ENCODE measurements at regions not wholly inside any gene's neighbourhood (a gene's known extent, or its start where the extent isn't known, plus 50 kb on each side); places are given as distances from the start of the nearest gene placed in this dataset.

- ChIA-PET POLR2A (no interaction called here), CTCF (ENCODE audit: low intra/inter-chr PET ratio) (no interaction called here)
- Histone ChIP-seq H3K9me3 (replicated peaks; ENCODE audit: control insufficient read depth, insufficient read depth, low read depth, low read length) (no peaks in the 10 kb centered on the region), H3K36me3 (ENCODE audit: control insufficient read depth, insufficient read depth, low read length) (no peaks in the 10 kb centered on the region), H3K4me1 (replicated peaks in 1 of 2; ENCODE audit: control insufficient read depth in 2 of 2, insufficient read depth in 2 of 2, low read length in 2 of 2) (no peaks in the 10 kb centered on the region; a peak in 1 of 5 replicates), H3K4me3 (no peak overlapping the region), H3K4me2 (ENCODE audit: insufficient read depth, low read length) (no peak overlapping the region), H3K9ac (ENCODE audit: insufficient read depth in 1 of 2, low read depth in 2 of 2, low read length in 2 of 2) (no peak overlapping the region), H3K27ac (ENCODE audit: extremely low read depth, low read depth, low read length) (no peak overlapping the region), H3K27me3 (ENCODE audit: control insufficient read depth in 2 of 2, insufficient read depth in 2 of 2, low read length in 2 of 2) (no peaks in the 10 kb centered on the region; a peak in 1 of 5 replicates), H3K79me2 (ENCODE audit: control insufficient read depth, insufficient read depth, low read length) (no peaks in the 10 kb centered on the region), H3K9me1 (ENCODE audit: control insufficient read depth, insufficient read depth, low read length) (no peaks in the 10 kb centered on the region), H2AFZ (ENCODE audit: low read depth, low read length) (no peak overlapping the region), H4K20me1 (replicated peaks; ENCODE audit: control insufficient read depth, insufficient read depth, low read length) (no peaks in the 10 kb centered on the region)
- intact Hi-C loops (cut with micrococcal nuclease): no loop called here
- DNase-seq (ENCODE audit: extremely low read depth in 1 of 4, low spot score in 3 of 4): no peak
- in situ Hi-C loops (cut with MboI): no loop called here
- WGBS (ENCODE audit: insufficient coverage, low coverage, missing lambda C conversion rate): 0% methylated on average over 3 of the region's 4 CpGs
- TF ChIP-seq, protein P1, sequence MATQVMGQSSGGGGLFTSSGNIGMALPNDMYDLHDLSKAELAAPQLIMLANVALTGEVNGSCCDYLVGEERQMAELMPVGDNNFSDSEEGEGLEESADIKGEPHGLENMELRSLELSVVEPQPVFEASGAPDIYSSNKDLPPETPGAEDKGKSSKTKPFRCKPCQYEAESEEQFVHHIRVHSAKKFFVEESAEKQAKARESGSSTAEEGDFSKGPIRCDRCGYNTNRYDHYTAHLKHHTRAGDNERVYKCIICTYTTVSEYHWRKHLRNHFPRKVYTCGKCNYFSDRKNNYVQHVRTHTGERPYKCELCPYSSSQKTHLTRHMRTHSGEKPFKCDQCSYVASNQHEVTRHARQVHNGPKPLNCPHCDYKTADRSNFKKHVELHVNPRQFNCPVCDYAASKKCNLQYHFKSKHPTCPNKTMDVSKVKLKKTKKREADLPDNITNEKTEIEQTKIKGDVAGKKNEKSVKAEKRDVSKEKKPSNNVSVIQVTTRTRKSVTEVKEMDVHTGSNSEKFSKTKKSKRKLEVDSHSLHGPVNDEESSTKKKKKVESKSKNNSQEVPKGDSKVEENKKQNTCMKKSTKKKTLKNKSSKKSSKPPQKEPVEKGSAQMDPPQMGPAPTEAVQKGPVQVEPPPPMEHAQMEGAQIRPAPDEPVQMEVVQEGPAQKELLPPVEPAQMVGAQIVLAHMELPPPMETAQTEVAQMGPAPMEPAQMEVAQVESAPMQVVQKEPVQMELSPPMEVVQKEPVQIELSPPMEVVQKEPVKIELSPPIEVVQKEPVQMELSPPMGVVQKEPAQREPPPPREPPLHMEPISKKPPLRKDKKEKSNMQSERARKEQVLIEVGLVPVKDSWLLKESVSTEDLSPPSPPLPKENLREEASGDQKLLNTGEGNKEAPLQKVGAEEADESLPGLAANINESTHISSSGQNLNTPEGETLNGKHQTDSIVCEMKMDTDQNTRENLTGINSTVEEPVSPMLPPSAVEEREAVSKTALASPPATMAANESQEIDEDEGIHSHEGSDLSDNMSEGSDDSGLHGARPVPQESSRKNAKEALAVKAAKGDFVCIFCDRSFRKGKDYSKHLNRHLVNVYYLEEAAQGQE (IDR thresholded peaks at IDR 0.05; ENCODE audit: borderline replicate concordance): no peak
- TF ChIP-seq, protein P1 (CRISPR knock-in tag; IDR thresholded peaks at IDR 0.05; ENCODE audit: low read depth): no peak
- TF ChIP-seq SPI1 (IDR thresholded peaks at IDR 0.05; ENCODE audit: borderline replicate concordance, low read depth, low read length): peak; percentile 86
- ATAC-seq: no peak
- no TSS peak for BruUV-seq (replicated peaks)
- FAIRE-seq: no peak
Observed at GRCh38 chr18:47420130-47420529, 168.7 kb upstream of the SKOR2 start.

All from K562 (cell line).